ENCODE measurements at regions not wholly inside any gene's neighbourhood (a gene's known extent, or its start where the extent isn't known, plus 50 kb on each side); places are given as distances from the start of the nearest gene placed in this dataset.
"Not testable (repeated sequence)": the region's sequence is repeated elsewhere in the genome, so short reads cannot be mapped to it uniquely, and the experiment has no call there.

DNA sequence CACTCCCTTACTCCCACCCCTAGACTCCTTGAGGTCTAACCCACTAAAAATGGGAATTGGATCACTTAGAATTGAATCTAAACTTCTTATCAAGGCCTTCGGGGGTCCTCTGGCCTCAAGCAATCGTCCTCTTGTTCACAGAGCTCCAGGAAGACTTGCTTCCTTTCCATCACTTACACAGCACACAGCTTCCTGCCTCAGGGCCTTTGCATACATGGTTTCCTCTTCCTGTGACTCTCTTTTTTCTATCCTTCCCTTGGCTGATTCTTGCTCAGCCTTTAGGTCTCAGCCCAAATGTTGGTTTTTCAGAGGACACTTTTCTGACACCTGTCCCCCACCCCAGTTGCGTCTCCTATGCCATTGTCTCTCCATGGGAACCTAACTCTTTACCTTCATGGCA, 50.0 kb upstream of the ALDH1B1 start:
- DNase-seq (ENCODE audit: low read depth): no peak

DNA sequence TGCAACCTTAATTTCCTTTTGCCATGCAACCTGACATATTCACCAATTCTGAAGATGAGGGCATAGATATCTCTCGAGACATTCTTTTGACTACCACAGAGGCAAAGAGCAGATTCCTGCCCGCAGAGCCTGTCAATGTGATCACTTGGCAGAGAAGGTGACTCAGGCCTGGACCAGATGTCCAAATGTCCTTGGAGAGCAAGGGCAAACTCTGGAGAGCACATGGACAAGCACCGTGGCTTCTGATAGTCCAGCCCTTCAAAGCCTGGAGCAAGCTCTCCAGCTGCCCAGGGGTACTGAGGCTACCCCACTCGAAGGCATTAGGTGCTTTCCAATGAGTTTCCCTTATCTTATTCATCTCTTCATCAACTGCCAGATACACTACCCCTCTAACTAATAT, 50.4 kb upstream of the ALDH1B1 start:
- DNase-seq (ENCODE audit: low read depth): no peak

DNA sequence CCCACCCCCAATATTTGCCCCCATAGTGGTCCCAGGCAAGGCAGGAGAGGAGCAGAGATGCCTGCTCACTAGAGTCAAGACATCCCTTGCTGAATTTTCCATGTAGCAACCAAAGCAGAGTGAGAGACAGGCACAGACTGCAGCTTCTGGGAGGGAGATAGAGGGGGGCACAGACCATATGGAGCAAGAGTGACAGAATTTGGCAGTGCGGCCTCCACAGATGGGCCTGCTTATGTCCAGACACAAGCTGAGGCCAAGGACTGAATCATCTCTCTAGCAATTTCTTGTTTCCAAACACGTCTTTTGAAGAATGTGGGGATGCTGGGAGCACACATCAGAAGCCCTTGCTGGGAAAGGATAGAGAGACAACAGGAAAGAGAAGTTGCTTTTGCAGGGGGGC, 53.0 kb upstream of the ALDH1B1 start:
- no peak for DNase-seq (ENCODE audit: low read depth)

DNA sequence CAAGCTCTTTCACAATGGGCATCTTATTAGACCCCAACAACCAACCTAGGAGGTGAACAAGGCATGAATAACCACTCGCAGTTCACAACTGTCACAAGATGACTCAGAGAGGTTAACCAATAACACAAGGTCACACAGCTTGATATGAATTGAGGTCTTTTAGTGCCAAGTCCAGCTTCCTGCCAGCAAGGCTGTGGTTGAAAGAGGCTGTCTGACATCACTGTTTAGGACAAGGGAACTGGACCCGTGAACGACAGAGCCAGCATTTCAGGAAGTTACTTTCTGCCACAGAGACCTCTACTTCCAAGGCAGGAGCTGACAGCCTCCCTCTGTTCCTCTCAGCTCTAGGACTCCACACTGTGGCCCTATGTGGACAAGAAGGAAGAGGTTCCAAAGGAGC, 53.4 kb upstream of the ALDH1B1 start:
- DNase-seq (ENCODE audit: low read depth): no peak

DNA sequence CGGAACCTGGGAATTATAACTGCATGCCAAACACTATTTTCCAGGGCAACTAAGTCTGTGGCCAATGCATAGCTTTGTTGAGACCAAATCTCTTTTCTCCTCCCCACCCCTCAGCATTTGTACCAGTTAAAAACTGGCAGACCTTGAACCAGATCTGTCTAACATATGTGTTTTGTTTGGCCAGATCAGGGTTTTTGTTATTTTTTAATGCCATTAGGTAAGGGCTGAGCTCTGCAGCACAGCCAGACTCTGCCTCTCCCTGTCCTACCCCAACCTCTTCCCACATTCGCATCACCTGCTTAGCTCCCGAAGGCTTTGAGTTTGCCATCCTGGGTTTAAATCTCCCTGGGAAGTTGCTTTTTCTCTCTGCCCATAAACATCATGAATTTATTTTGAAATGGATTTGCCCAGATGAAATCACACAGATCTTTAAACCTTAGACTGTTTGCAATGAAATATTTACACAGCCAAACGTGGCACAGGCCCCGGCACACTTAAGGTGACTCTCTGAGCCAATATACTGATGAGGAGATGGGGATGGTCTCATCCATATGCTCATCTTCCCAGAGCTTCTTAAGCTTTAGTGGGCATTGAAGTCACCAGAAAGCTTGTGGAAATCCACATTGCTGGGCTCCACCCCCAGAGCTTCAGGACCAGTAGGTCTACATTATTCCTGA, 54.0 kb upstream of the ALDH1B1 start:
- no peak for DNase-seq (ENCODE audit: low read depth)

DNA sequence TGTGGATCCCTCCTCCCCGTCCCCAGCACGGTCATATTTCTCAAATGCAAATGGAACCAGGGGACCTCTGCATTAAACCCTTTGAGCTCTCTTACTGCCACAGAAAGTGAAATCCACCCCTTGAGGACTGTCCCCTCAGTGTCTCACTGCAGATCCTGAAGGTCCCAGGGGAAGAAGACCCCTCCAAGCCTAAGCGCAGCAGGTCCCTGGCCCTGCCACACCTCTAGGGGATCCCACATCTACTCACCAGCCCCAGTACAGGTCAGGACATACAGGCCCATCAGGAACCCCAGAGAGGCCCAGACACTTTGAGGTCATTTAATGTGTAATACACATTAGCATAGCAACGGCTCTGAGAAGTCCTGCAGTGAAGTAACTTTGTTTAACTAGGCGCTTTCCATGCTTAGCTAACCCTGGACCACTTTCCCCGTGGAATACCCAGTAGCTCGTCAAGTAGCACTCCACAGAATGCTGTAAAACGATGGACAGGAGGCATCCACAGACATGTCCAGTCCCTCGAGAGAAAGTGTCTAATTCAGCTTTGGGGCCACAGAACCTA, 54.7 kb upstream of the ALDH1B1 start:
- no peak for DNase-seq (ENCODE audit: low read depth)

DNA sequence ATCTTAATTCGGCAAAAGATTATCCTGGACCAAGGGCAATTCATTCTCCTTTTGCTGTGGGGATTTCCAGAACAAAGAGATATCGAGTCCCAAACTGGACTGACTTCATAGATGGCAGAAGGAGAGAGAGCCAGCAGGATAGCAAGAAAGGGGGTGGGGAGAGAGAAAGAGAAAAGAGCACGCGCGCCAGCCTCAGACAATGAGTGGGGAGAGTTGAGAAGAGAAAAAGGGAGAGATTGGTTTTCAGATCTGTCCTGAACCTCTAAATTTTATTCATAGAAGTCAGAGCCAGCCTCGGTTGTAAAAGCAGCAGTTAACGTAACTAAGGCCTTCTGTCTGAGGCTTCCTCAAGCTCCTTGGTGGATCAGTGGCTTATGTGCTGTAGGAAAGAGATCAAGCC, 55.3 kb upstream of the ALDH1B1 start:
- DNase-seq (ENCODE audit: low read depth): no peak

DNA sequence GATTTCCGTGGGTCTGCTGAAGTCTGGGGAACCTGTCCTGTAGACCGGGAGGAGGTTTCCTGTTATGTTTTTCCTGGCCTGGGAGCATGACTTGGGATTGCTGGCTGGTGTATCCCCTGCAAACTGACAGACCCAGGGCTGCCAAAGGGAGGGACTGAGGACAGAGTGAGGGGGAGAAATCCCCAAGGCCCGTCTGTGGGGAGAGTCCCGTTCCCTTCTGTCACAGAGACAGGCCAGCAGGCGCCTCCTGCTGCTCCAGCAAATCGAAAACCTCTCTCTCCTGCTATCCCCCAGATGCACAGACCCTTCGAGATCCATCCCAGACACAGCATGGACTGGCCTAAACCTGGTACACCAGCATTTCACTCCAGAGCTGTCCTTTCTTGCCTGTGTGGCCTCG, 56.2 kb upstream of the ALDH1B1 start:
- no peak for DNase-seq (ENCODE audit: low read depth)

DNA sequence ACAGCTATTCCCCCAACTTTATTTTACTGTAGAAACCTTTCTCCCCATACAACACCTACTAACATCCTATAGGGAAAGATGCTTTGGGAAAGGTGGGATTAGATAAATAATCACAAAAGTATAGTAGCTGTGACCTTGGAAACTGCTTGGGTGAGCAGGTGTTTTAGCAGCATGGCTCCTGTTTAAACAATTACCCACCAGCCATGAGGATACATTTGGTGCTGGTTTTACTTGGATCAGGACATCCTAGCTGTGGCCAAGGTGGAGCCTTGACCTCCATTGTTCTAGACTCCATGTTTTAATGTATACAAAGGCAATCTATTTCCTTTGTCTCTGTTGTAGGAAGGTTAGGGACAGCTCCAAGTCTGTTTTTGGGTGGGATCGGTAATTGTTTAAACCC, 56.8 kb upstream of the ALDH1B1 start:
- DNase-seq (ENCODE audit: low read depth): no peak

DNA sequence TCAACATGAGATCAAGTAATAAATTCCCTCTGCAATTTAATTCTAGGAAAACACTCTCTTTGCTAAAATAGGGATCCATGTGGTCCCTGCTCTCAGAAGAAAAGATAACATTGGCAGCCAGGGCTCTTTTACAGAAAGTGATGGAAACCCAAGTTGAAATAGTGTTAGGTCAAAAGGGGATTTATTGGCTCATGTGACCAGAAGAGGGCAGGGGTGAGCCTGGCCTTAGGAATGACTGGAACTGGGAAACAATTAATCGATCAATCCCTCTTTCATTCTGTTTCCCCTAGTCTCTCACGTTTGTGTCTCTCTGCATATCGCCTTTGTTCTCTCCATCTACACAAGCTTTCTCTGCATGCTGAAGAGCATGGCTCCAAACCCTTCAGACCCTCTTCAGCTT, 58.3 kb upstream of the ALDH1B1 start:
- no peak for DNase-seq (ENCODE audit: low read depth)

DNA sequence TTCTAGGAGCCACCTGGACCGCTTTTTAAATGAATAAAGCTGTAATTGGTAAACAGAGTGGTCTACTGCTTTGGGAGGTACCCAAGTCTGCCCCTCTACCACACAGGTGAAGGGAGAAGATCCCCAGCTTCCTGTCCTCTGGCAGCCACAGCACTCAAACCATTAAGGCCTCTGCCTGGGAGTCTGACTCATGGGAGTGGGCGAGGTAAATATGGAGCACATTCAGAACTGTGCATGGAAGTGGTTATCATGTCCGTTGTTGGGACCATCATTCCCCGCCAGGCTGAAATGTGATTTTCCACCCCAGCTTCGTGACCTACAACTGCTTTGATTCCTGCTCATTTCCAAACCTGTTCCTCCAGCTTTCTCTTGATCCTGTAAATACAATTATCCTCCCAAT, 59.5 kb upstream of the ALDH1B1 start:
- DNase-seq (ENCODE audit: low read depth): no peak

DNA sequence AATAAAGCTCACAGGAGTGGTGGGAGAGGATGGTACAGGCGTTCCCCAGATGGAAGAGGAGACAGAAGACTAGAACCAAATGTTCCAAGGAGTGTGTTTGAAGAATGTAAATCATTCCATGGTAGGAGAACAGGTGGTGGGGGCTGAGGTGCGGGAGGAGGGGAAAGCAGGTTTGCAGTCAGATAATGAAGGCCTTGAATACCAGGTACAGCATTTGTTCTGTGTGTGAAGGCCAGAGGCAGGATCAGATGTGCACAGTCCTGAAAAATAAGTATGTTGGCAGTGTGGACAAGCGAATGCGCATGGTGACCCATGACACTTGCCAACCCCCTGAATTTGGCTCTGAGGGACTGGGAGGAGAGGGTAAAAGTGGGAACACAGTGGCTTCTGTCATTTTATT, 59.9 kb upstream of the ALDH1B1 start:
- DNase-seq (ENCODE audit: low read depth): no peak

DNA sequence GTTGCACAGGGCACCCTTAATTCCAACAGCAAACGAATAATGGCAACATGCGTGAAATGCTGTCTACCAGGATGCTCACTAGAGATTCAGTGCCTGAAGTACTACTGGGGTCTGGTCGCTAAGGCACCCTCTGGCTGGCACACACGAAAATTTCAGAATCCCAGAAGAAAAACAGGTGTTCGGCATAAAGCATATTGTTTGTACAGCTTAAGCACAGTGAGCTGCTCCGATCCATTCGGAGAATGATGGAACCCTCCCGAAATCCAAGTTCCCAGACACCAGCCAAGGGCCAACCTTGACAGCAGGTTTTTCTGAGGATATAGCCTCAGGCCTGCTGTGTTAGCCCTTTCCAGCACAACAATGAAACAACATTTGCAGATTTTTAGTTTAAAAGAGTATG, 61.4 kb upstream of the ALDH1B1 start:
- DNase-seq (ENCODE audit: low read depth): no peak

DNA sequence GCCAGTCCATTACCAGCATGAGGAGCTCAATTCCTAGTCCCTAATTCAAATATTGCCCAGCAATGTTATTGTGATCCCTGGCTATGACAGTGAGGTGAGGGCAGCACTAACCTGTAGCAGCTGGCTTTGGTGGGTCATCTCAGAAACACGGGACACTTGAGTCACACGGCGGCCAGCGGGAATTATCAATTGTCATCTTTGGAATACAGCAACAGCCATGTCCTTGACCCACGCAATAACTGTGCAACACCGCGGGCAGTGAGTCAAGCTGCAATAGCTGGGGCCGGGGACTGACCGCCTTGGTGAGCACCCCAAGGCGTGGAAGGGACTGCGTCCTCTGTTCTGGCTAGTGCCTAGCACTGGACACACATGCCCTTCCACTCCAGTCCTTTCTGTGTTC, 62.5 kb upstream of the ALDH1B1 start:
- DNase-seq (ENCODE audit: low read depth): no peak

DNA sequence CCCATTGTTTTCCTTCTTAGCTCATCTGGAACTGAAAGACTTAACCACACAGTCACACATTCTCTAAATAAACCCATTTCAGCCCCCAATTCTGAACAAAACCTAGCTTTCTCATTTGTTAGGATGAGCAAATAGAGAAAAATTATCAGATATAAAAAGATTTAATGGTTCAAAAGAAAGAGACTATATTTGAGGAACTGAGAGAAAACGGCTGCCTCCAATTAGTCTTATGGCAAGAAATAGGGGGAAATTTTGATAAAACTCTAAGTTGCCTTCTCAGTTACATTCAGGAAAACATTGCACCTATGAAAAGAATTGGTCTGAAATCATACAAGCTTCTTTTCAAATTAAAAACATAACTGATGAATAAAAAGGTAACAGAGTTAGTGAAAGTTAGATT, 63.7 kb upstream of the ALDH1B1 start:
- DNase-seq (ENCODE audit: low read depth): no peak

DNA sequence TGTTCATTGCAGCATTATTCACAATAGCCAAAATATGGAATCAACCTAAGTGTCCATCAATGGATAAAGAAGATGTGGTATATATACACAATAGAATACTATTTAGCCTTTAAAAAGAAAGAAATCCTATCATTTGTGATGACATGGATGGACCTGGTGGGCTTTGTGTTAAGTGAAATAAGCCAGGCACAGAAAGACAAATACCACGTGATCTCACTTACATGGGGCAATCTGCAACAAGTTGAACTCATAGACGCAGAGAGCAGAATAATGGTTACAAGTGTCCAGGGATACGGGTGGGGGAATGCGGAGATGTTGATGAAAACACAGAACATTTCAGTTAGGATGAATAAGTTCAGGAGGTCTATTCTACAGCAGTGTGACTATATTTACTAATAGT, 66.4 kb upstream of the ALDH1B1 start:
- DNase-seq (ENCODE audit: low read depth): no peak

DNA sequence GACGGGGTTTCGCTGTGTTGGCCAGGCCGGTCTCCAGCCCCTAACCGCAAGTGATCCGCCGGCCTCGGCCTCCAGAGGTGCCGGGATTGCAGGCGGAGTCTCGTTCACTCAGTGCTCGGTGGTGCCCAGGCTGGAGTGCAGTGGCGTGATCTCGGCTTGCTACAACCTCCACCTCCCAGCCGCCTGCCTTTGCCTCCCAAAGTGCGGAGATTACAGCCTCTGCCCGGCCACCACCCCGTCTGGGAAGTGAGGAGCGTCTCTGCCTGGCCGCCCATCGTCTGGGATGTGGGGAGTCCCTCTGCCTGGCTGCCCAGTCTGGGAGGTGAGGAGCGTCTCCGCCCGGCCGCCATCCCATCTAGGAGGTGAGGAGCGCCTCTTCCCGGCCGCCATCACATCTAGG, 68.3 kb upstream of the ALDH1B1 start:
- DNase-seq (ENCODE audit: low read depth): not testable (repeated sequence)

DNA sequence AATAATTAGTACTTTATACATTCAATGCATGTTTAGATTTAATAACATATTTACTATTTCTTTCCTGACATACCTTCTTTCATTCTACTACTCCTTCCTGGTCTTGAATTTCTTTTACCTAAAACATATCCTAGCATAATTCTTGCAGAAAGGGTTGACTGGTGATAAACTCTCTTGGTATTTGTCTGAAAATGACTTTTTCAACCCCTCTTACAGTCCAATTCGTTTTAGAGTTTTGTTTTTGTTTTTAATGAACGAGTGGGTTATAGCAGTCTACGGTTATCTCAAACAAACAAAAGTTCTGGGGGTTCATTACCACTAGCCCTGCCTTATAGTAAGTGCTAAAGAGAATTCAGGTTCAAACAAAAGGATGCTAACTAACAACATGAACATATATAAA, 69.6 kb upstream of the ALDH1B1 start:
- no peak for DNase-seq (ENCODE audit: low read depth)

DNA sequence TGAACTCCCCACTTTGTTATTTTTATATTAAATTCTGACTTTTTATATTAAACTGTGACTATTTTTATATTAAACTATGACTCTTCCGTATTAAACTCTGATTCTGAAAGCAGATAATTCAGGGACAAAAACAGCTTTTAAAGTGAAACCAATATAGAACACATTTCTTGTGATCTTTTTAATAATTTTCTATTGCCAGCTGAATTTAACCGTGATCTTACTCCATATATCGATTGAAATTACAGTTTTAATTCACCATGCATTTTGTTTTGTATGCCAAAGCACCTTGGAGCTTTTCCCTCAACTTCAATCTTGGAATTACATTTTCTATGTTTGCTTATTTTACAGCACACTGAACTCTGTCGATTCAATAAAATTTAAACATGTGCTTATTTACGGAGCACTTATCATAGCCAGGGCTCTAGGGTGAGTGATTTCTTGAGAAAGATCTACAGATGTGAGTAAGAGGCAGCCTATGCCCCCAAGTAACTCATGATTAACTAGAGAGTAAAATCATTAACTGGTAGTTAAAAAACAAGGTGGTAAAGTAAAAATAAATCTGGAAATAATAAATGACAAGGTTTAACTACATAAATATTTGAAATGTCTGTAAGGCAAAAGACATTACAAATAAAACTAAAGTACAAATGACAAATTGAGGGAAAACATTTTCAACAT, 72.9 kb upstream of the ALDH1B1 start:
- DNase-seq (ENCODE audit: low read depth): no peak

DNA sequence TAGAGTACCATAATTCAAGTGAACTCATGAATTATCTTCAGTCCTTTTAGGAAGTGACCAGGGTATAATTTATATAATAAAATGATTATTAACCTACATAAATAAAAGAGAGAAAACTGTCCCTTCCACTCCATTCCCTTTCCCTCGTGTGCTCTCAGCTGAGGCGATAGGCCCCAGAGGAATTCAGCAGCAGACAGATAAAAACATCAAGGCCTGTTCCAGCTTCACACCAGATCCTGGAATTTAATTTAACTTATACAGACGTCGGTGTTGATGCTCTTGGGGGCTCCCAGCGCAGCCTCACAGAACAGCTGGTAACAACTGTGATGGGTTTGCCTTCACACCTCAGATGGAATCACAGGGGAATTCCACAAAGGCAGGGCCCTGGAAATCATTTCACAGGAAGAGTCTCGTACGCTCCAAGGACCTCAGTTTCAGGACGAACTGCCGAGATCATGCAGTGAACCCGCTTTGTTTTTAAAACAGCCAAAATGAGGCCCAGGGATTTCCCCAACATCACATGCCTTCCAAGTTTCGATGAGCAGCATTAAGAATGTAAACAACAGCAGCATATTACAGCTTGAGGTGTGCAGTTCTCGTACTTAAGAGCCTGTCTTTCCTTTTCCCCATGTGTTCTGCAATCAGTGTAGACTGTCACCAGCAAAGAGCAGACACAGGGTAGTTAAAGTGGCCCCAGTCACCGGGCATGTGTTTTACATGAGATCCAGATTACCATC, 73.6 kb upstream of the ALDH1B1 start:
- no peak for DNase-seq (ENCODE audit: low read depth)

DNA sequence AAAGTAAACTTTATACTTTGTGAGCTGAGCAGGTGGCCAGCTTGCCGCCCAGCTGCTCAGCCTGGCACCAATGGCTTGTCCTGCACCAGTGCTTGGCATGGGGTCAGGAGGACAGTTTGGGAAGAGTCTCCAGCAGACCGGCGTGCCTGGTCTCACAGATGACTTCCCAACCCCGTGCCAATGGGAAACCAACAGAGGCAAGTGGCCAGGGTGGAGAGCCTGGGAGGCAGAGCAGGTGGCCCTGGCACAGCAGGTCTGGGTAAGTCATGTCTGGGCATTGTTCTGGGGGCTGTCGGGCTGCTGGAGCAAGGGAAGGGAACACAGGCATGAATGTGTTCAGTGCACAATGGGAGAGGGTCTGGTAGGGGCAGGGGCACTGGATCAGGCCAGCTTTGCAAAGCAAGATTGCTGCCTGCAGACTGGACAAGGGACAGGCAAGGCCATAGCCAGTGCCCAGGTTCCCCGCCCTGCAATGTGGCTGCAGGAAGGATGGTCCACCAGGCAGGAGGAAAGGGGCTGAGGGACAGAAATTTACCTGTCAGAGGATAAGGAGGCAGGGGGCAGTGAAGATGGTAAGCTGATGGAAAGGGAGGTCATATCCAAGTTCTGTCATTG, 76.2 kb upstream of the ALDH1B1 start:
- no peak for DNase-seq (ENCODE audit: low read depth)

DNA sequence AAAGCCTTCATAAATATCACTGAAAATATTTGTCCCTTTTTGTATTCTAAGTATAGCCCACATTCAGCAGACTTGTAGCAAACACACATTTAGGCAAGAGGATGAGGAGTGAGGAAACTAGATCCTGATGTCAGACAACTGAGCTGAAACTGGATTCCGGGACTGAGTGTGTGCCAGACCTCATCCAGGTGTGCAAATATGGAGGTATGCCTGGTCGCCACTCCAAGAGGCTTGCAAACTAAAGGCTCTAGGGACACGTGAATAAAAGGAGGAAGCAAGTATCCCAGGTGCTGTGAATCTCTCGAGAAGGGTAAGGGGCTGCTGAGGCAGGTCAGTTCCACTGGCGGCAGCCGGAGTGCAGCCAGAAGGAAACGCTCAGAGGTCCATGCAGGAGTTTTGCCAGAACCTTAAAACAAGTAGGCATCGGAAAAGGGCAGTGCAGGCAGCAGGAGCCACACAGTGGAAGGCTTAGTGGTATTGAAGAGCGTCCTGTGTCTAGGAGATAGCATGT, 77.4 kb upstream of the ALDH1B1 start:
- no peak for DNase-seq (ENCODE audit: low read depth)

DNA sequence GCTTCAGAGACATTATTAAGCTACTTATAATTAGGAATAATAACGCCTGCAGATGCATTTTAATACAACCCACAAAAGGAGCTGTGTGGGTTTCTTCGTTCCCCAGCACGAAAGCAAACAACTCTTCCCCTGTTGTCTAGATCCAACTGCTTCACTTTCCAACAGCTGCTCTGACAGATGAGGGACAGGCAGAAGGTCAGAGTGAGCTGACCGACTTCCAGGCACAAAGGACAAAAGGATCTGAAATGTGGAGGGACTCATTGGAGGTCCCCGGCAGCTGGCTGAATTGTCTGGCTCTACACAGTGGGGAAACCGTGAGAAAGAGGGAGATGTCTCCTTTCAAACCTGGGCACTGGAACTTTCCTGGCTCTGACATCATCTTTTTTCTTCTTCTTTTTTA, 79.1 kb upstream of the ALDH1B1 start:
- no peak for DNase-seq (ENCODE audit: low read depth)

Data from T-helper 22 cell (primary cell).